K562 (cell line): ENCODE measurements at regions not wholly inside any gene's neighbourhood (a gene's known extent, or its start where the extent isn't known, plus 50 kb on each side); places are given as distances from the start of the nearest gene placed in this dataset.

Experiments
- ATAC-seq: fragments of 200-7000 bp; cut with Tn5 transposase; 3 replicates; pipeline ENCODE4 v1.9.1; 2020; ENCODE audit warnings: moderate library complexity
- BruUV-seq: library from RNA; stranded (reverse); fragments of 400-500 nt; replicated peaks from 2 replicates; lab custom pipeline; 2021; lab: Mats Ljungman, UMichigan
- CTCF ChIA-PET: fragments of 300-600 bp; formaldehyde crosslinking; extraction: SDS; loops from one replicate; lab custom pipeline; 2021; ENCODE audit warnings: low intra/inter-chr PET ratio; lab: Yijun Ruan, JAX
- POLR2A ChIA-PET: fragments of 300-600, 350-650 bp; sonication (Branson Sonifier 250); formaldehyde crosslinking; extraction: SDS; loops from one replicate; lab custom pipeline; 2021; ENCODE audit warnings: antibody characterized with exemption, inconsistent platforms; lab: Yijun Ruan, JAX
- DNase-seq, 4 experiments: peaks; one replicate each; pipeline versions ENCODE4 v3.0.0 to v3.0.0-alpha.2; 2011 to 2018; ENCODE audit warnings: low spot score in 3 of 4, mixed read lengths in 3 of 4; ENCODE audit errors: extremely low read depth in 1 of 4
- FAIRE-seq: peaks from 2 replicates; lab custom pipeline; 2011; peaks lifted over from hg19 to GRCh38; lab: Jason Lieb, UNC
- H2AFZ ChIP-seq: 2 replicates; pipeline ENCODE4 v1.6.0; 2011; ENCODE audit warnings: low read depth, low read length, control low read depth, inconsistent platforms
- H3K27ac ChIP-seq: fragments of 200-600 bp; 3 replicates; pipeline ENCODE4 v1.8.0; 2011; ENCODE audit warnings: low read depth, mild to moderate bottlenecking, control low read depth, inconsistent platforms, low read length, moderate library complexity, mixed read lengths; ENCODE audit errors: extremely low read depth
- H3K27me3 ChIP-seq, 2 experiments: fragments of 300-600 bp in 1 of 2; 2 replicates in 1 of 2; 3 replicates in 1 of 2; pipeline versions ENCODE4 v1.6.0 to v1.8.0; 2011; ENCODE audit warnings: inconsistent platforms in 2 of 2, low read length in 2 of 2, mild to moderate bottlenecking in 1 of 2, mixed read lengths in 1 of 2, moderate library complexity in 1 of 2; ENCODE audit not compliant: control insufficient read depth in 2 of 2, insufficient read depth in 2 of 2
- H3K36me3 ChIP-seq: fragments of 300-600 bp; 3 replicates; pipeline ENCODE4 v1.8.0; 2011; ENCODE audit warnings: mild to moderate bottlenecking, low read length, inconsistent platforms; ENCODE audit not compliant: control insufficient read depth, insufficient read depth
- H3K4me1 ChIP-seq, 2 experiments: fragments of 200-600 bp in 1 of 2; replicated peaks in 1 of 2; 2 replicates in 1 of 2; 3 replicates in 1 of 2; pipeline versions ENCODE4 v1.5.1 to v1.8.0; 2011; ENCODE audit warnings: inconsistent platforms in 2 of 2, low read length in 2 of 2, mild to moderate bottlenecking in 1 of 2, mixed read lengths in 1 of 2, moderate library complexity in 1 of 2; ENCODE audit not compliant: control insufficient read depth in 2 of 2, insufficient read depth in 2 of 2
- H3K4me2 ChIP-seq: 2 replicates; pipeline ENCODE4 v1.6.1; 2011; ENCODE audit warnings: low read length, control low read depth, inconsistent platforms, mixed read lengths; ENCODE audit not compliant: insufficient read depth
- H3K4me3 ChIP-seq: fragments of 200-600 bp; sonication (generic), shearing (Covaris generic); 2 replicates; pipeline ENCODE4 v1.5.1; 2016; ENCODE audit warnings: control low read depth, inconsistent platforms
- H3K79me2 ChIP-seq: fragments of 200-600 bp; 3 replicates; pipeline ENCODE4 v1.8.0; 2011; ENCODE audit warnings: low read length, inconsistent platforms; ENCODE audit not compliant: control insufficient read depth, insufficient read depth
- H3K9ac ChIP-seq, 2 experiments: 2 replicates each; pipeline versions ENCODE4 v1.6.0 to v1.6.1; 2011; ENCODE audit warnings: low read depth in 2 of 2, low read length in 2 of 2, control low read depth in 1 of 2, inconsistent platforms in 1 of 2, mild to moderate bottlenecking in 1 of 2, mixed read lengths in 1 of 2; ENCODE audit not compliant: insufficient read depth in 1 of 2
- H3K9me1 ChIP-seq: one replicate; pipeline ENCODE4 v1.6.0; 2011; ENCODE audit warnings: inconsistent platforms, mild to moderate bottlenecking, low read length, moderate library complexity; ENCODE audit not compliant: control insufficient read depth, insufficient read depth
- H3K9me3 ChIP-seq: replicated peaks from 2 replicates; pipeline ENCODE4 v1.5.1; 2011; ENCODE audit warnings: low read depth, low read length, inconsistent platforms; ENCODE audit not compliant: control insufficient read depth, insufficient read depth
- H4K20me1 ChIP-seq: replicated peaks from 2 replicates; pipeline ENCODE4 v1.6.1; 2011; ENCODE audit warnings: low read length, inconsistent platforms, mixed read lengths; ENCODE audit not compliant: control insufficient read depth, insufficient read depth
- JUNB ChIP-seq: fragments of 450-650 bp; formaldehyde crosslinking; conservative IDR thresholded peaks from 2 replicates; pipeline ENCODE4 v1.4.0; 2020; ENCODE audit warnings: mild to moderate bottlenecking
- MYBL2 ChIP-seq, 2 experiments: fragments of 450-650 bp in 1 of 2; sonication (generic) in 1 of 2; formaldehyde crosslinking in 1 of 2; IDR thresholded peaks; 2 replicates each; pipeline versions ENCODE4 v1.6.1 to v1.8.1; 2017 to 2022; ENCODE audit warnings: borderline replicate concordance in 1 of 2, inconsistent platforms in 1 of 2, low read depth in 1 of 2, mild to moderate bottlenecking in 1 of 2, missing genetic modification reagents in 1 of 2, moderate library complexity in 1 of 2
- NFRKB ChIP-seq: fragments of 450-650 bp; IDR thresholded peaks from 2 replicates; pipeline ENCODE4 v1.6.1; 2016; ENCODE audit warnings: low read depth
- NR2C1 ChIP-seq, 2 experiments: fragments of 450-650 bp; IDR thresholded peaks; 2 replicates each; pipeline ENCODE4 v1.6.1; 2017; ENCODE audit warnings: mild to moderate bottlenecking in 2 of 2, antibody characterized with exemption in 1 of 2, inconsistent platforms in 1 of 2, missing compliant biosample characterization in 1 of 2, missing genetic modification characterization in 1 of 2
- TEAD4 ChIP-seq, 2 experiments: sonication (generic) in 1 of 2; formaldehyde crosslinking in 1 of 2; IDR thresholded peaks; 2 replicates each; pipeline versions ENCODE4 v1.6.1 to v1.8.0; 2012 to 2022; ENCODE audit warnings: borderline replicate concordance in 1 of 2, inconsistent platforms in 1 of 2, low read length in 1 of 2, mild to moderate bottlenecking in 1 of 2, missing genetic modification reagents in 1 of 2
- TOE1 ChIP-seq, 2 experiments: fragments of 450-650 bp in 1 of 2; sonication (generic) in 1 of 2; formaldehyde crosslinking in 1 of 2; IDR thresholded peaks; 2 replicates each; pipeline versions ENCODE4 v1.7.1 to v1.8.0; 2016 to 2022; ENCODE audit warnings: borderline replicate concordance in 2 of 2, mild to moderate bottlenecking in 2 of 2, antibody characterized with exemption in 1 of 2, inconsistent platforms in 1 of 2, low read depth in 1 of 2, missing genetic modification reagents in 1 of 2, moderate library complexity in 1 of 2
- TRIM25 ChIP-seq: fragments of 450-650 bp; IDR thresholded peaks from 2 replicates; pipeline ENCODE4 v1.7.0; 2016; ENCODE audit warnings: borderline replicate concordance
- ZNF445 ChIP-seq: fragments of 250-450 bp; sonication (Bioruptor Pico); IDR thresholded peaks from 2 replicates; pipeline ENCODE4 v1.4.0; 2020; ENCODE audit warnings: low read depth, mild to moderate bottlenecking, moderate library complexity
- ZNF644 ChIP-seq: fragments of 200-800 bp; sonication (Bioruptor generic); IDR thresholded peaks from 2 replicates; pipeline ENCODE4 v1.6.1; 2016; ENCODE audit warnings: low read depth, missing genetic modification characterization, missing compliant biosample characterization
- ZNF766 ChIP-seq: fragments of 200-800 bp; sonication (Bioruptor generic); conservative IDR thresholded peaks from 2 replicates; pipeline ENCODE4 v1.6.1; 2016; ENCODE audit warnings: missing genetic modification characterization, missing compliant biosample characterization
- WGBS: fragments of 100-300 bp; shearing (Covaris generic); methylation state at CpG from one replicate; pipeline ENCODE4 v1.1.6; 2016; ENCODE audit warnings: low coverage, mixed read lengths; ENCODE audit not compliant: insufficient coverage; ENCODE audit errors: missing lambda C conversion rate; 5-methylcytosine and 5-hydroxymethylcytosine counted together
- in situ Hi-C: fragments of 300-500 bp; cut with MboI; formaldehyde crosslinking; loops from 4 replicates; pipeline ENCODE4 v1.15.0; 2018; ENCODE audit warnings: inconsistent platforms, mixed read lengths
- intact Hi-C: fragments of 100-400 bp; cut with micrococcal nuclease; formaldehyde crosslinking; loops from 2 replicates; pipeline ENCODE4 v1.14.2; 2022

- Histone ChIP-seq H3K4me3 (no peak overlapping the region), H3K36me3 (no peaks in the 10 kb centered on the region), H3K9ac (no peak overlapping the region), H3K27me3 (no peaks in the 10 kb centered on the region), H3K4me1 (no peaks in the 10 kb centered on the region), H3K27ac (no peak overlapping the region), H2AFZ (no peak overlapping the region), H3K9me1 (no peaks in the 10 kb centered on the region), H3K79me2 (no peaks in the 10 kb centered on the region), H3K4me2 (no peak overlapping the region), H4K20me1 (no peaks in the 10 kb centered on the region), H3K9me3 (no peaks in the 10 kb centered on the region)
- BruUV-seq, result no TSS peak
- POLR2A ChIA-PET, result no interaction called here
- no peak for FAIRE-seq
- intact Hi-C loops (no loop called here), in situ Hi-C loops (no loop called here)
- TF ChIP-seq NFRKB (no peak), ZNF445 (CRISPR knock-in tag) (no peak), ZNF644 (tag) (no peak), TOE1 (IDR thresholded peaks at IDR 0.05; ENCODE audit: borderline replicate concordance) (no peak), TOE1 (CRISPR knock-in tag; IDR thresholded peaks at IDR 0.05; ENCODE audit: borderline replicate concordance, low read depth) (no peak), TEAD4 (IDR thresholded peaks at IDR 0.05; ENCODE audit: low read length) (no peak), TEAD4 (CRISPR knock-in tag; IDR thresholded peaks at IDR 0.05; ENCODE audit: borderline replicate concordance) (no peak), TRIM25 (no peak), NR2C1 (IDR thresholded peaks at IDR 0.05) (no peak), NR2C1 (tag; IDR thresholded peaks at IDR 0.05) (no peak), JUNB (no peak), MYBL2 (IDR thresholded peaks at IDR 0.05; ENCODE audit: low read depth) (no peak), MYBL2 (CRISPR knock-in tag; IDR thresholded peaks at IDR 0.05; ENCODE audit: borderline replicate concordance) (no peak), ZNF766 (CRISPR knock-in tag) (no peak)
- CTCF ChIA-PET, result no interaction called here
- no peak for DNase-seq
- 0% methylated on average over 5 of the region's 5 CpGs for WGBS
- ATAC-seq, result no peak
Observed at GRCh38 chr10:36781570-36781969, 343.8 kb upstream of the ANKRD30A start.
